Skeletal muscle satellite cell (primary cell): ENCODE measurements at regions not wholly inside any gene's neighbourhood (a gene's known extent, or its start where the extent isn't known, plus 50 kb on each side); places are given as distances from the start of the nearest gene placed in this dataset.

Experiments used
- H3K27me3 ChIP-seq: 2 replicates; pipeline ENCODE4 v1.7.0; 2013; ENCODE audit warnings: low read length; ENCODE audit not compliant: control insufficient read depth, insufficient read depth
- H3K36me3 ChIP-seq: 2 replicates; pipeline ENCODE4 v1.7.0; 2013; ENCODE audit warnings: mild to moderate bottlenecking, control low read depth, low read length; ENCODE audit not compliant: insufficient read depth
- H3K4me1 ChIP-seq: 2 replicates; pipeline ENCODE4 v1.7.0; 2013; ENCODE audit warnings: low read length; ENCODE audit not compliant: control insufficient read depth, insufficient read depth
- H3K4me2 ChIP-seq: 2 replicates; pipeline ENCODE4 v1.7.0; 2013; ENCODE audit warnings: mild to moderate bottlenecking, low read length
- H3K4me3 ChIP-seq: 2 replicates; pipeline ENCODE4 v1.7.0; 2013; ENCODE audit warnings: low read length
- H3K9ac ChIP-seq: 2 replicates; pipeline ENCODE4 v1.7.0; 2013; ENCODE audit warnings: mild to moderate bottlenecking, low read depth, low read length, moderate library complexity
- H3K9me3 ChIP-seq: replicated peaks from 2 replicates; pipeline ENCODE4 v1.7.0; 2013; ENCODE audit warnings: mild to moderate bottlenecking, control low read depth, low read length

- Histone ChIP-seq H3K27me3 (no peaks in the 10 kb centered on the region), H3K36me3 (no peaks in the 10 kb centered on the region), H3K9ac (no peak overlapping the region), H3K4me1 (no peaks in the 10 kb centered on the region), H3K4me2 (no peak overlapping the region), H3K9me3 (no peaks in the 10 kb centered on the region), H3K4me3 (no peak overlapping the region)
Observed at GRCh38 chr18:76177160-76177559, 317.9 kb downstream of the ZNF516 start.

GRCh38 chr18:76174451-76174850, 320.6 kb downstream of the ZNF516 start:
- no peak overlapping the region for H3K4me3 ChIP-seq
- no peak overlapping the region for H3K4me2 ChIP-seq
- H3K36me3 ChIP-seq = no peaks in the 10 kb centered on the region
- no peaks in the 10 kb centered on the region for H3K4me1 ChIP-seq
- no peak overlapping the region for H3K9ac ChIP-seq
- H3K9me3 ChIP-seq = no peaks in the 10 kb centered on the region
- no peaks in the 10 kb centered on the region for H3K27me3 ChIP-seq

GRCh38 chr18:76169733-76170132, 325.3 kb downstream of the ZNF516 start:
- Histone ChIP-seq H3K4me3 (no peak overlapping the region), H3K27me3 (no peaks in the 10 kb centered on the region), H3K9me3 (no peaks in the 10 kb centered on the region), H3K4me2 (no peak overlapping the region), H3K4me1 (no peaks in the 10 kb centered on the region), H3K36me3 (no peaks in the 10 kb centered on the region), H3K9ac (no peak overlapping the region)

DNA sequence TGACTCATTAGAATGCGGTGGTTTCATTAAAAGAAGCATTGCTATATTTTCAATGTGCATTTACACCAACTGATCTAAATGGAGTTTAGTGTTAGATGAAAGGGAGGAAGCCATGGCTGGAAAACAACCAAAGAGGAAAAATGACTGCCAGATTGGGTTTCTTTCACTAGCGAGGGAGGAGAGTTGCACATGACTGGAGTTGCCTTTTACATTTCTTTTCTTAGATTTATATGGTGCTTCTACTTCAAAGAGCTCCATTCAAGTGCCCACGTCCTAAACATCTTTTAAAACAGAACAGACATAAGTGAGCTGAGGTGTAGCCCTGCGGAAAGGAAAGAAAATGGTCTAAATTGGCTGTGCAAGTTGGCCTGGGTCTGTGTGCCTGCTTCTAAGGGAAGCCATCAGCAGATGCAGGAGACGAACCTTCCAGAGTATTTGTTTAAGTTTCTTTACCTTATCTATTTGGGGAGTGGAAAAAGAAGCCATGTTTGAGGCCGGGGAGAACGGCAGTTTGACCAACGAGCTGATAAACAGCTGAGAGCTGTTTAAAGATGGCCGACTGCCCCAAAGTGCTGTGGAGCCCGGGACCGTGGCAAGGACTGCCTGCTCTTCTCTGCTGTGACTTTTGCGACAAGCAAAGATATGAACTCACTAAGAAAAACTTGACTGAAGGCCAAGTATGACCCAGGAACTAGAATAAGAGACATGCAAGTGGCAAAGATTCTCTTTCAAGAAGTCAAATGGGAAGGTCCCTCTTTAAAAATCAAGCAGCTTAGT, 327.0 kb downstream of the ZNF516 start:
- Histone ChIP-seq H3K9ac (no peak overlapping the region), H3K4me1 (no peaks in the 10 kb centered on the region)

DNA sequence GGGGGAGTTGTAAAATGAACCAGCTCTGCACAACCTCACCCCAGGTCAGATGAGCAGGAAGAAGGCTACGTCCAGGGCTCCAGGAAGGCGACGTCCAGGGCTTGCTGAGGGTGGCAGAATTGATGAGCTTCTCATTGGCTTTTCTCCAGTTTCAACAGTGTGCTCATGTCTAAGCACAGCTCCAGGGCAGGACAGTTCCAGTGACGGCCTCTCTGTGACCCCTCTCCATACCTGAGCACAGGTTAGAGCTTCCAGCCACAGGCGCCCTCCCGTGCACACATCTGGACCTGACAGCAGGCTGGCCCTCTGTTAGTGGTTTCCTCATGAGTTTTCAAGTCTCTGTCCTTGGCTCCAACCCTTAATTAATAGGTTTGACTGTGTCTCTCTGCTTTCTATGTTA, 327.6 kb downstream of the ZNF516 start:
- Histone ChIP-seq H3K4me3 (no peak overlapping the region), H3K9me3 (no peaks in the 10 kb centered on the region), H3K4me2 (no peak overlapping the region), H3K27me3 (no peaks in the 10 kb centered on the region), H3K36me3 (no peaks in the 10 kb centered on the region), H3K4me1 (no peaks in the 10 kb centered on the region), H3K9ac (no peak overlapping the region)

More for the DNA sequence above, 327.0 kb downstream of the ZNF516 start:
- no peaks in the 10 kb centered on the region for H3K27me3 ChIP-seq
- H3K9me3 ChIP-seq = no peaks in the 10 kb centered on the region
- H3K4me2 ChIP-seq = no peak overlapping the region
- no peak overlapping the region for H3K4me3 ChIP-seq
- H3K36me3 ChIP-seq = no peaks in the 10 kb centered on the region

DNA sequence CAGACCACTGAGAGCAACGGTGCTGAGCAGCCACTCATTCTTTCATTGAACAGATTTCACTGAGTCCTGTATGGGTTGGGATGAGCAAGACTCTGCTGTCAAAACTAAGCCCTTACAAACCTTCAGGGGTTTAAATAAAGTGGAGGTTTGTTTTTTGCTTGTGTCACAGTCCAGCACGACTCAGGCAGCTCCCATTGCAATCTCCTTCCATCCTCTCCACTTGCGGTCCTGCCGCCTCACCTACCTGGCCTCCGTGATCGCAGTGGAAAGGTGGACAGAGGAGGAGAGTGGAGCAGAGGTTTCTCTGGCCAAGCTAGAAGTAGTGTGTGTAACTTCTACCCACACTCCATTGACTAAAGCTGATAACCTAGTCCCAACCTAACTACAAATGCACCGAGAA, 332.2 kb downstream of the ZNF516 start:
- Histone ChIP-seq H3K4me1 (no peaks in the 10 kb centered on the region), H3K27me3 (no peaks in the 10 kb centered on the region), H3K4me3 (no peak overlapping the region), H3K9me3 (no peaks in the 10 kb centered on the region), H3K9ac (no peak overlapping the region), H3K4me2 (no peak overlapping the region), H3K36me3 (no peaks in the 10 kb centered on the region)

GRCh38 chr18:76161983-76162382, 333.1 kb downstream of the ZNF516 start:
- H3K27me3 ChIP-seq = no peaks in the 10 kb centered on the region
- no peaks in the 10 kb centered on the region for H3K9me3 ChIP-seq
- H3K4me1 ChIP-seq = no peaks in the 10 kb centered on the region
- H3K9ac ChIP-seq = no peak overlapping the region
- H3K36me3 ChIP-seq = no peaks in the 10 kb centered on the region
- no peak overlapping the region for H3K4me3 ChIP-seq
- no peak overlapping the region for H3K4me2 ChIP-seq

- Histone ChIP-seq H3K4me2 (no peak overlapping the region), H3K4me1 (no peaks in the 10 kb centered on the region), H3K4me3 (no peak overlapping the region), H3K9ac (no peak overlapping the region), H3K27me3 (no peaks in the 10 kb centered on the region), H3K36me3 (no peaks in the 10 kb centered on the region), H3K9me3 (no peaks in the 10 kb centered on the region)
Observed at GRCh38 chr18:76153691-76154090, 341.4 kb downstream of the ZNF516 start.

DNA sequence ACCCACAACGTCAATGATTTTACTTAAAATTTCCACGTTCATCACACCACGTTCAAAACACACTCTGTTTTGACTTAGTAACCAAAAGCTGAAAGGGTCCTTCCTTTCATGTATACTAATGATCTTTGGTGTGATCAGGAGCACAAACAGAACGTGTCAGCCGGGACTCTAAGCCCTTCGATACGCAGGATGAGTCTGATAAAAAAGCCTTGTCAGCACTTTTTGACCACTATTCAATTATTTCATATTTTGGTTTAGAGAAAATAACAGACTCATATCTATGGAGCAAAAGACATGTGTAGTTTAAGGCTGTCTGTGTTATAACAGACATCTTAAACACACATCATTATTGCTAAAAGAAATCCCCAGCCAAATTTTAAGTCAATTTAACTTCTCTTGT, 345.3 kb downstream of the ZNF516 start:
- Histone ChIP-seq H3K9me3 (no peaks in the 10 kb centered on the region), H3K27me3 (no peaks in the 10 kb centered on the region), H3K4me2 (no peak overlapping the region), H3K36me3 (no peaks in the 10 kb centered on the region), H3K4me1 (no peaks in the 10 kb centered on the region), H3K4me3 (no peak overlapping the region), H3K9ac (no peak overlapping the region)

- Histone ChIP-seq H3K36me3 (no peaks in the 10 kb centered on the region), H3K9ac (no peak overlapping the region), H3K4me3 (no peak overlapping the region), H3K4me2 (no peak overlapping the region), H3K4me1 (no peaks in the 10 kb centered on the region), H3K9me3 (no peaks in the 10 kb centered on the region), H3K27me3 (no peaks in the 10 kb centered on the region)
Observed at GRCh38 chr18:76149284-76149683, 345.8 kb downstream of the ZNF516 start.

- Histone ChIP-seq H3K9me3 (no peaks in the 10 kb centered on the region), H3K9ac (no peak overlapping the region), H3K4me1 (no peaks in the 10 kb centered on the region), H3K36me3 (no peaks in the 10 kb centered on the region), H3K4me2 (no peak overlapping the region), H3K4me3 (no peak overlapping the region), H3K27me3 (no peaks in the 10 kb centered on the region)
Observed at GRCh38 chr18:76145521-76146376, 349.3 kb downstream of the ZNF516 start.
